ENCODE measurements at regions not wholly inside any gene's neighbourhood (a gene's known extent, or its start where the extent isn't known, plus 50 kb on each side); places are given as distances from the start of the nearest gene placed in this dataset.
A peak's percentile ranks its signal among the peaks of the same experiment; 100 is the strongest.
"Not testable (repeated sequence)": the region's sequence is repeated elsewhere in the genome, so short reads cannot be mapped to it uniquely, and the experiment has no call there.

DNA sequence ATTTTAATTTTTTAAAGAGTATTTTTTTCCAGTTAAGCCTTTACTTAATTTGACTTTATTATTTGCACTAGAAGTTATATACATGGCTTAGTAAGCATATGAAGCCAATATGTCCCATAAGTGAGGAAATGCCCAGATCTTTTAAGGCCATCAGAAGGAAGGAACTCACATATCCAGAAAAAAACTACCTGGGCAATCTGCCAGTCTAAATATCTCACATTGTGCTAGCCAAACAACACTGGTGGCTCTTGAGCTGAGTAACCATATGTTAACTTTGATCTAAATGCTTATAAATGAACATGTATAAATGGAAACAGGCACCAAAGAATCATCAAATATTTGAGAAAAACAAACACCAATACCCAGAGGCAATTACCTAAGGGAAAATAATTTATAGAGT is 138.6 kb upstream of the APOOL start:
- DNase-seq, result peak; percentile 44

- DNase-seq, result not testable (repeated sequence)
Measured at GRCh38 chrX:84870281-84870680, 133.4 kb upstream of the APOOL start.

- DNase-seq, result not testable (repeated sequence)
Measured at GRCh38 chrX:84872160-84872771, 131.4 kb upstream of the APOOL start.

- DNase-seq, result no peak
Measured at GRCh38 chrX:84873176-84873575, 130.5 kb upstream of the APOOL start.

DNA sequence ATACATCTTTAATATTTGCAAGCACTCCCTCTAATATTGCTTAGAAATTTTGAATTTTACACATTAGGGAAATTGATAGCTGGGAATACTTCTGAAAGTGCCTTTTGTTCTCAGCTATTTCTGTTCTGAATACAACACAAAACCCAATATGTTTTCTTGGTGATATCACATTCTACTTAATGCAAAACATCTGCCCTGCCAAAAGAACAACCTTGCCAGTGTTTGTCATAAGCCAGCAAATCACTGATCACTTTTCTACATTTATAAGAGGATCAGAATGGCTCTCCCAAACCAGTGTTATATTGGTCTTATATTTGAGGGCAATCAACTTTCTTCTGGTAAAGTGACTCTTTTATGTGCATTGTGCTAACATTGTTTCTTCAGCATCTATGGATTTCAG is 126.8 kb upstream of the APOOL start:
- no peak for DNase-seq

DNA sequence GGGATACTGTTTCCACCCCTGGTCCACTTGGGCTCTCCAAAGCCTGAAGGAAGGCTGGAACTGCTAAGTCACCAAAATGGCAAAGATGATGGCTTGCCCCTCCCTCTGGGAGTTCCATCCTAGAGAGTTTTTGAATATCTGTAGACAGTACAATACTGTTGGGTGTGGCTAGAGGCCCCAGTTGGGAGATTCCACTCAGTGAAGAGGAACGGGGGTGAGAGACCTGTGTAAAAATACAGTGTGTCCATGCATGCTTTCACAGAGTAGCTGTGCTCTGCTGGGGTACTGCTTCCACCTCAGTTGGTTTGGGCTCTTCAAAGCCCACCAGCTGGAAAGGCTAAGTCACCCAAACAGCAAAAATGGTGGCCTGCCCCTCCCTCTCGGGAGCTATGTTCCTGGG is 109.8 kb upstream of the APOOL start:
- DNase-seq, result no peak

GRCh38 chrX:84907324-84907968 is 96.2 kb upstream of the APOOL start:
- peak; percentile 2 for DNase-seq

DNA sequence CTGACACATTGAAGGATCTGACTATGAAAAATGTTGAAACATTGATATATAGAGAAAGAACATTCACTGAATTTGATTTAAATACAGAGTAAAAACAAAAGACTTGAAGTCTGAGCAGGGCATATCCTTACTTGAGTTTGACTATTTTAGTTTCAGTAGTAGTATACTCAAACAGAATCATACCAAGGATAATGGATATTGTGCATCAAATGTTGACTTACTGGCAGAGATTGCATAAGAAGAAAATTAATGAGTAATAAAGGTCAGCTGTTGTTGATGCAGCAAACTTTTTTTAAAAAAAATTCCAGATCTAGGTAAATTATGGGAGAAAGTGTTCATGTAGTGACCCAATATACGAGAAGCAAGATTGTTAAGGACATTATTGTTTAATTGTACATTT is 94.5 kb upstream of the APOOL start:
- DNase-seq, result no peak

DNA sequence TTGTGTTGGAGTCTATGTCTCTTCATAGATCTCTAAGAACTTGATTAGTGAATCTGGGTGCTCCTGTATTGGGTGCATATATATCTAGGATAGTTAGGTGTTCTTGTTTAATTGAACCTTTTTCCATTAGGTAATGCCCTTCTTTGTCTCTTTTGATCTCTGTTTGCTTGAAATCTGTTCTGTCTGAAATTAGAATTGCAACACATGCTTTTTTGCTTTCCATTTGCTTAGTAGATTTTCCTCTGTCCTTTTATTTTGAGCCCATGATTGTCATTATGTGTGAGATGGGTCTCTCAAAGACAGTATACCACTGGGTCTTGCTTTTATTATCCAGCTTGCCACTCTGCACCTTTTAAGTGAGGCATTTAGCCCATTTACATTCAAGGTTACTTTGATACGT is 79.1 kb upstream of the APOOL start:
- DNase-seq, result no peak

DNA sequence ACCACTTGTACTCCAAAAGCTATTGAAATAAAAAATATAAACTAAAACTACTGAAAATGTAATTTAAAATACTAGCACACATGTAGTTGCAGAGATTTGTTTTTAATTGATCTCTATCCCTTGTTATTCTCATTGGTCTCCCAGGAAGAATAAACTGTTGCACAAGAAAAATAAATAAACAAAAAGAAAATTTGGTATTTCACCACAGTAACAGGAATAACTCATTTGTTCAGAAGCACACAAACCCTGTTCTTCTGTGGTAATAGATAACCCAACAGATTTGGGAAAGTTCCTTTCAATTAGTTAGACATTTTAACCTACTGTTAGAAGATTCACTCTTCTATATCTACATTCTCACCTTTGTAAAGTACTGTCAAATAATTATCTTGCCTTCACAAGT is 70.9 kb upstream of the APOOL start:
- DNase-seq, result no peak

- no peak for DNase-seq
Measured at GRCh38 chrX:84933956-84934556, 69.6 kb upstream of the APOOL start.

Data from fibroblast of skin of back (primary cell).